HG02852 (cell line): ENCODE measurements at regions not wholly inside any gene's neighbourhood (a gene's known extent, or its start where the extent isn't known, plus 50 kb on each side); places are given as distances from the start of the nearest gene placed in this dataset.

Experiments
- ATAC-seq: cut with Tn5 transposase; IDR thresholded peaks from one replicate; pipeline ENCODE4 v1.9.1; 2021; ENCODE audit warnings: mild to moderate bottlenecking, moderate library complexity; ENCODE audit not compliant: unreplicated experiment

DNA sequence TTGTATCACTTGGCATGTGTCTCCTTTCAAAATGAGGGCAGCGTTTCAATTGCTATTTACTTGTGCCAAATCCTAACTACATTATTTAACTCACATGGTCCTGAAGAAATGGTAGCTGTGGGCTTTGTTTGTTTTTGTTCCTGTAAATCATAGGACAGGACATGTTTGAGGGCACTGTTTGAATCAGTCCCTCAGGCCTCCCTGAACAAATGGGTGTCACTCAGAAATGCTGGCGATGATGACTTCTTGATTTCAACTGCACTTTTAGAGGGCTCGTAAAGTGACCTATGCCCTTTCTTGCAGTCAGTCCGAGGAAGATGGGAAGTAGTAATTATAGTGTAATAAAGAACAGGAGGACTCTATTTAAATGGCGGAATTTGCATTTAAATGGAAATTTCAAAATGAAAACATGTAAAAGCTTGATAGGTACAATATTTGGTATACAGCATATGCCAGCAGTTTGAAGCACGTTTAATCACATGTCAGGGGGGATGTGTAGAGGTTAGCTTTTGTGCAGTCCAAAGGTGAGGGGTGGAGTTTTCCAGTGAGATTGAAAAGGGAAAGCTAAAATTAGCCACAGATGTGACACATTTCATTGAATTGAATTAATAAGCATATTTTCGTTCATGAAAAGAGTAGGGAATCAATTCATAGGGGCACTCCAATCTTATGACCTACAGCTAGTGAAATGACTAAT is 1958.7 kb upstream of the IGFBP7 start:
- no peak for ATAC-seq

DNA sequence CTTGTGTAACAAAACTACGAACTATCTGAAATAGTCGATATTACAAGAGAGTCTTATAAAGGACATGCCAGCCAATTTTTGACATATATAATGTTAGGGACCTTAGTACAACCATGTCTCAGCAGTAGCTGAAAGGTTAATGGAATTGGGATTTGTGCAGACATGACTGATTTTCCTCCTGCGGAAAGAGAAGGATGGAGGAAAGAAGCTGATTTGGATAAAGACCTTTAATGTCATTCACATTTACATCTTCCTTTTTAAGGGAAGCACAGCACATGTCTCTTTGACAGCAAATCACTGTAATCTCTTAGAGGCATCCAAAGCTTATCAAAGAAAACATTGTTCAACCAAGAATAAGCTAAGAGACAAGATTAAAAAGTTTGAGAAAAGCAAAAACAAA is 1976.2 kb upstream of the IGFBP7 start:
- ATAC-seq = no peak

DNA sequence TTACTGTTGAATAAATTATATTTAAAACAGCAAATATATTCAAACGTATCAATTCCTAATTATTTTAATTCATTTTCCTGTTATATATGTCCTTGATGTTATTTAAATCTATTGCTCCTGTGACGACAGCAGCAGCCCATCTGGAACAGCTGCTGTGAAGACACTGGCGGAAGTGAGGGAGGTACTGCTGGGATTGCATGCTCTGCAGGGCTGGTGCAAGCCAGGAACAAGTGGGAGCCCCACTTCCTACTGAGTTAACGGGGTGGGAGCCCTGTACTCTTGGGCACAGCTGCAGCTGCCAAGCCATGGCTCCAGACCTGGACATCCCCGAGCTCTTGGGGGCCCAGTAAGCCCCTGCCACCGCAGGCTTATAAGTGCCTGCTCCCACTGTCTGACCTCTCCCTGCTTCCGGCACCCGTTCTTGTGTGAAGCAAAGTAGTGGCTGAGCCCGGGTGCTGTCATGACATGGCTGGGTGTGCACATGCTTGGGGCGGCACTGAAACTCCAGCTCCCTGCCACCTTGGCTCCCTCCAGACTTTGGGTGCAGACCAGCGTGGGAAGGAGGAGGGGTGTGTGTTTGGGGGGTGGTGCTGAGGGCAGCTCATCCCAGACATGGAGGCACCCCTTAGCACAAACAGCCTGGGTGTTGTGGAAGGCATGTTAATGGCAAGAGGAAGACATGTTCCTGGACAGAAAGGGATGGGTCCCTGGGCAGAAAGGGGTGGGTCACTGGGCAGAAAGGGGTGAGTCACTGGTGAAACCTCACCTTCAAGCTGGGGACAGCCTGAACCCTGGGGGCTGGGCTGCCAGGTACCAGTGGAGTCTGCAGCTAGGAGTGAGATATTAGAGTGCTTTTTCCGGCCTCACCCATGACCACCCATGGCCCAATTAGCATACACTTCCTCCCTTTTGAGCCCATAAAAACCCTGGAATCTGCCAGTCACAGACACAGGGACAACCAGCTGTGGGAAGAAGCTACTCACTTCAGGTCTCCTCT is 1981.3 kb upstream of the IGFBP7 start:
- no peak for ATAC-seq

DNA sequence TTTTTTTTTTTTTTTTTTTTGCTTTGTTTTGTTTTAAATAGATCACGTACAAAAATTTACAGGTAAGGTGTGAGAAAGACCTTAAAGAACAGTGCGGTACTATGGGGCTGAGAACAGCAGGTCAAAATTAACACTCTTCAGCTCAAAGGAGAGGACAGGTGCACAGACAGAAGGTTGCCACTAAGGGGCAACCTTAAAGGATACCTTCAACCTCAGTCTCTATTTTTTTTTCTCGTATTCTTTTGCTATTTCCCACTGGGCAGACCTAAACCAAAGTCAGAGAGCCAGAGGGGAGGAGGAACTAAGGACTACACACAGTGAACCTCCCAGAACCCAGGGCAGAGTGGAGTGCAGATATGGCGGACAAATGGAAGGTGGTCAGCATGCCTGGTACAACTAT is 1984.3 kb upstream of the IGFBP7 start:
- no peak for ATAC-seq

DNA sequence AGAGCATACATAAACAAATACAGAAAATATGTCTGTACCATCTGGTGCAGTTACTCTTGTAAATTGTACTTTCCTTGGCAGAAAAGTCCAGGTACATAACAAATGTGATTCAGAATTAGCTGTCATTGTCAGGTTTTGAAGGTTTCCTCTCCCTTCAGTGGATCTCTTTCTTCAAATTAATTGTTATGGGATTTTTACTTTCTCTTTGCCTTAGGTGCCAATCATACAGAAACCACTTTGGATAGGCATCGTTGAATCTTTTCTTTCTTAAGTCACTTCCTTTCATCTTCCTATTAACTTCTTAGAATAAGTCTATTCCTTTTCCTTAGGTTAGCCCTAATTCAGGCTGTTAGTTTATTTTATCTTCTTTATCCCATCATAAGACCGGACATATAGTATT is 1992.1 kb upstream of the IGFBP7 start:
- no peak for ATAC-seq

DNA sequence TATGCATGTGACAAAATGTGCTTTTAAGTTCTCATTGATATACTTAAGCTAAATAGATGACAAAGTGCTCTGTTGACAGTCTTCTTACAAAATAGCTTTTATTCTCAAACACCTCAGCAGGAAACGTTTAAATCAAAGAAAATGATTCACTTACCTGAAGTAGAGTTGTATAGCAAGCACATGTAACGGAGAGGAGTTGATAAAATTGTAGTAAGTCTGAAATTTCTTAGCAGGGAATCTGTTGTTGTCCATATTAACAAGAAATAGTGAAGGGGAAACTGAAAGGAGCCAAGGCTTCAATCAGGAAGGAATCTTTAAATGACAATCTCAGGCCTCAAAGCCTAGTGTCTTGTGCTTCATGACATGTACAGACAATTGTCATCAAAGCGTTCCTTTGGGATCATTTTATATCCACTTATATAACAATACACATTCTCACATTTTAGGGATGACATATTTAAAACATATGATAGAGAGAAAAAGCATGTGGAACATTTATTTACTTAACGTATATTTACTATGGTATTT is 2010.2 kb upstream of the IGFBP7 start:
- ATAC-seq = no peak

DNA sequence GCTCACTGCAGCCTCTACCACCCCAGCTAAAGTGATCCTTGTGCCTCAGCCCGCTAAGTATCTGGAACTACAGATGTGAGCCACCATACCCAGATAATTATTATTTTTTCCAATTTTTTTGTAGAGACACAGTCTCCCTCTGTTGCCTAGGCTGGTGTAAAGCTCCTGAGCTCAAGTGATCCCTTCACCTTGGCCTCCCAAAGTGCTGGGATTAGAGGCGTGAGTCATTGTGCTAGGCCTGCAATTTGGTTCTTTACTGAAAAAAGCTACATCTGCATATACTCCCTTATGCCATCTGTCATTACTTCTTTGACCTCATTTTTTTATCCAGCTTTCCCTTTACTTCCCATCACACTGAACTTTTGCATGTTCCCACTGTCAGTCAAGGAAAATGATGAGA is 2012.4 kb upstream of the IGFBP7 start:
- no peak for ATAC-seq

DNA sequence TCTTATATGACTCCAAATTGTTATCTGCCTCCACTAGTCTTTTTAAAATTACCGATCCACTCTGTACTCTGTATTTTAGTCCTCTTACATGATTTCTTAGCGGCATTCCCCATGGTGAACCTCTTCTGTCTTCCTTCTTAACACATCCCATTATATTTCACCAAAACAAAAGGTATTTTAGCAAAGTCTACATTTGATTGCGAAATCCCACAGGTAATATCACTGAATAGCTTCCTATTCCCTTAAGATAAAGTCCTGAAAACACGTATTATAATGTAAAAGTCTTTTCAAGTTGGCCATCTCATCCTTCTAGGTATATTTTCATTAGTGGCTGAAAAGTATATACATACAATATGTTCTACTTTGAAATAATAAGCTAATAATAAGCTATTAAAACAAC is 2016.0 kb upstream of the IGFBP7 start:
- ATAC-seq = no peak

DNA sequence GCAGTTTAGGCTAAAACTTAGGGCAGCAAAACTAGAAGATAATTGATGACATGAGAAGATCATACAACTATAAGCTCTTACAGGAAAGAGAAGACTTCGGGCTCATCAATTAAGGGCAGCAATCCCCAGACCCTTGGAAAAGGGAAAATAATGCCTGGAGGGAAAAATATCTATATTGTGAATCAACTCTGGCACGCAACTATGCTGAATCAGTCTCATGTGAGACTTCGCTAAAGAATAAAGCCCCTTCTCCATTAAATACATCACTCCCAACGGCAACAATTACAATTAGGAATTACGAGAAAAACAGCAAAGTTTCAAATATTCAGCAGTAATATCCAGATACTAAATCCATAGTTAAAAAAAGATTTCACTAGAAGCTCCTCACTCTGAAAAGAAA is 2016.8 kb upstream of the IGFBP7 start:
- ATAC-seq = no peak

DNA sequence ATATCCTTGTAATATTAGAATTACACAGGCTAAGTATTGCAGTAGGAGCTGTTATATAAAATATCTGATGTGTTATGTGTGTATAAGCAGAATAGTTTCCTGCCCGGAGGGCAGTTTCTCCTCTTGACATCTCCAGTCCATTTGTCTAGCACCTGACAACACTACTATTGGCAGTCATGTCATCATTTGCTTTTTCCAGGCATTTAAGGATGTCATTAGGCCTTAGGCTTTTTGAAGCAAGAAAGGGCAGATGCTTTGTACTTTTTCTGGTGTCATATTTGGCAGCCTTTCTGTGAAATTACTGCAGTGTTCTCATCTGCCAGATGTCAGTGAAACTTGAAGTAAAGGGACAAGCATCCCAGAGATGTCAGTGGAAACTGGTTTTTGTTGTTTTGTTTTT is 2017.6 kb upstream of the IGFBP7 start:
- no peak for ATAC-seq

DNA sequence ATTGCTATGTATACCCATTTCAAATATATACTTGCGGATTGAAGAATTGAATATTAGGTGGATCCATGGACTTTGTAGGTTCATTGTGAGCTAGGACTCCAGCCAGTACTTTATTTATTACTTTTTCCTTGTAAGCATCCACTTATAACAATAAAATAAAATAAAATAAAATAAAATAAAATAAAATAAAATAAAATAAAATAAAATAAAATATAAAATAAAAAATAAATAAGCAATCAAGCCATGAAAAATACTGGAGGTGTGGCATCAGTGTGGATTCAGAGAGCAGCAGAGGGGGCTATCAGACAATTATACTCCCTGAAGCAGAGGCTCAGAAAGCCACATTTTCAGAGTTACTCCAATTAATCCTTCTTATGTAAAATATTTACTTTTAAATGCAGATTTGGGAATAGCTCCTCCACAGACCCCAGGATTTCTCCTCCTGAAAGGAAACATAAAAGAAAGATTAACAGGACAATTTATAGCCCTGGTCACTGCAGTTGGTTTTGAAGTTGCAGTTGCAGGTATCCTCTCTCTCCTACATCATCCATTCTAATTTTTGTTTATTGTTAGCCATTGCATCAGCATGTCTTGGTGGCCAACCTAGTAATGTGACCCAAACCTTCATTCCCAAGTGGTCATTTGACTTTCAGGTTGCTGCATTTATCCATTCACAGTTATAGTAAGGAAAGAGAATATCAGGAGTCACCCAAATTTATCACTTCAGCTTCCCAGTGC is 2025.2 kb upstream of the IGFBP7 start:
- no peak for ATAC-seq

DNA sequence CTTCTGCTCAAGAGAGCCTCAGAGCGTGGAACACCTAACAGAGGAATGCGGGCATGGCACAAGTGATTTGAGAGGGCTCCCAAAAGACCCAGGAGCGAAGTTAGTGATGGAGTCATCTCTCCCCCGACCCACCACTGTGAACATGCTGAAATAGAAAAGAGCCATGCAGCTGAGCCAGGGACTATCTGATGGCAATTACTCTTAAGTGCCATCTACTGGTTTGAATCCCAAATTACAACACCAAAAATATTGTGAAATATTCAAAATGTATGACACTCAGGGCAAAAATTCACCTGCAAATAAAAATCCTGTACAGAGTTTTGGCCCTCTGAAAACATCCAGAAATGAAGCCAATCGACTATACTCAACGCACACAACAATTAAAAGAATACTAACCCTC is 2038.9 kb upstream of the ADGRL3 start:
- ATAC-seq = no peak

DNA sequence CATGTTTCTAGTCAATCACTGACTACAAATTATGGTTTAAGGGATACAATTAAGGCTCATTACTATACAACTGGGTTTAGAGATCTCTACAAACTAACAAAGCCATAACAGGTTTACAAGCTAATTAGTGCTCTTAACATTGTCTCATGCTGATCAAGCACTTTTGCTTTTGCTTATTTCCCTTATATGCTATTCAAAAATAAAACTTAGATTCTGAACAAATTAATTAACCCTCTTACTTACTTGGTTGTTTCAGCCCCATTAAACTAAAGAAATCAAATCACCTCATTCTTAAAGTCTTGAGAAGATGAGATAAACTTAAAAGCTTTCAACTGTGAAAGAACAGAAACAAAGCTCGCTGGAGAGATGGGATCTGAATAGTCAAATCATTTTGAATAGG is 2024.5 kb upstream of the ADGRL3 start:
- ATAC-seq = no peak

DNA sequence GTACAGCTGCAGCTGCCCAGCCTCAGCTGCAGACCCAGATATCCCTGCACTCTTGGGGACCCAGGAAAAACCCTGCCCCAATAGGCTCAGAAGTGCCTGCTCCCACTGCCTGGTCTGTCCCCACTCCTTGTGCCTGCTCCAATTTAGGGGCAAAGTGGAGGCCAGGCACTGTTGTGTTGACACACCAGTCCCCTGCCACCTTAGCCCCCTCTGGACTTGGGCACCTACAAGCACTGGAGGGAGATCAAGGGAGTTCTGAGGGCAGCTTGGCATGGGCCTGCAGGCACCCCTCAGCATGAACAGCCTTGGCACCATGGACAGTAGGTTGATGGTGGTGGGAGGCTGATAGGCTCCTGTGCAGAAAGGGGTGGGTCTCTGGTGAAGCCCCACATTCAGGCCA is 2020.8 kb upstream of the ADGRL3 start:
- no peak for ATAC-seq

DNA sequence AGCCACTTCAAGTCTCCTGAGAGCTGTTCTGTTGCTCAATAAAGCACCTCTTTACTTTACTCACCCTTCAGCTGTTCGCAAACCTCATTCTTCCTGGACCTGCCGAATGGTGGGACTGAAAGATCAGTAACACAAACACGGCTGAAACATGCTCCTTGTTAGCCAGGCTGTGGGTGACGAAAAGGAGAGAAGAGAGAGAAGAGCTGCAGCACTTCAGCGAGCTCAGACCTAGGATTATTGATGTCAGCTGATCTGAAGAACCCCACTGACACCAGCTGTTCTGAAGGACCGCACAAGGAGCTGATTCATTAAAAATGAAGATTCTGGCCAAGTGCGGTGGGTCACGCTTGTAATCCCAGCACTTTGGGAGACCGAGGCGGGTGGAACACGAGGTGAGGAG is 2020.0 kb upstream of the ADGRL3 start:
- no peak for ATAC-seq

DNA sequence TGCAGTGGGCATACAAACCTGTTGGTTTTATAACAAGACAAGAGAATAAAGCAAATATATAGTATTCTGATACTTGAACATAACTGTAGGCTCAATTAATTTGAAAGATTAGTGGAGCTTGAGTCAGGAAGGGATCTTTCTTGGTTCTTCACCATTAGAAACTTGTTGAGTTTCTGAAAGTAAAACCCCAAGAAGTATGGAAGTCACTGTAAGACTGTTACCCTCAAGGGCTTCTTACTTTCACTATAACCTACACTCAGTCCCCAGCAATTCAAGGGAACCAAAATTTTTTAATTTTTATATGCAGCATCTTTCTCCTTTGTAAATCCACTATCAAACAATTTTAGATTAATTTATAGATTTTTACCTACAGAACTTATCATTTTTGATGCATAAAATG is 2019.2 kb upstream of the ADGRL3 start:
- ATAC-seq = no peak

DNA sequence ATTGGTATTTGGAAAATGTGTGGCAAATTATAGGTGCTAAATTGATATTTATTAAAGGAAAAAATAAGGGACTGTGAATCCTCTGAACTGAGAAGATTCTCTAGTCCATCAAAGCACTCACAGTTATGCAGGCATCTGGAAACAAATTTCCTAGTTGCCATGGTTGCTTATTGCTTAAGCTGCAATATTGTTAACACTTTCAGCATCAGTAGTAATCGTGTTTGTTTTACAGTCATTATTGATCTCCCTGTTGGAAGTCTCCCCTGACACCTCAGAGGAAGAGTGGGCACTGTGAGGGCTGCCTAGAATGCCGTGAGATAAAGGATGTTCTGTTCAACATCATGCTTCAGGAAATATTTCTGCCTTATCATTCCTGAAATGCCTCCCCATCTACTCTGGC is 2004.3 kb upstream of the ADGRL3 start:
- ATAC-seq = no peak

DNA sequence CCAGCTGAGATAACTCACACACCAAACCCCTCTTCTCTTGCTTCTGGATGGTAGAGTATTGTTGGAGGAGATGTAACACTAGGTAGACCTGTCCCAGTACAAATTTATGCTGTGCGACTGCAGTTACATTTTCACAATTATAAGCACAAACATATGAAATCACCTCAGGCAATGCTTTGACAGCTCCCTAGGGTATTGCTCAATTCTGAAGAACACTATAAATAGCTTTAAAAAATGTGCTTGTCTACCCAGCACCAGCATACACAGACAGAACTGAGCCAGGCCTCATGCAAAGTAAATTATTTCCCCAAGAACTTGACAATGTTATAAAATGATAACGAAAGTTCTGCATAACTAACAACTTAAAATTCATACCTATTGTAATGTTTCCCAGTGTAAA is 1999.1 kb upstream of the ADGRL3 start:
- ATAC-seq = no peak

DNA sequence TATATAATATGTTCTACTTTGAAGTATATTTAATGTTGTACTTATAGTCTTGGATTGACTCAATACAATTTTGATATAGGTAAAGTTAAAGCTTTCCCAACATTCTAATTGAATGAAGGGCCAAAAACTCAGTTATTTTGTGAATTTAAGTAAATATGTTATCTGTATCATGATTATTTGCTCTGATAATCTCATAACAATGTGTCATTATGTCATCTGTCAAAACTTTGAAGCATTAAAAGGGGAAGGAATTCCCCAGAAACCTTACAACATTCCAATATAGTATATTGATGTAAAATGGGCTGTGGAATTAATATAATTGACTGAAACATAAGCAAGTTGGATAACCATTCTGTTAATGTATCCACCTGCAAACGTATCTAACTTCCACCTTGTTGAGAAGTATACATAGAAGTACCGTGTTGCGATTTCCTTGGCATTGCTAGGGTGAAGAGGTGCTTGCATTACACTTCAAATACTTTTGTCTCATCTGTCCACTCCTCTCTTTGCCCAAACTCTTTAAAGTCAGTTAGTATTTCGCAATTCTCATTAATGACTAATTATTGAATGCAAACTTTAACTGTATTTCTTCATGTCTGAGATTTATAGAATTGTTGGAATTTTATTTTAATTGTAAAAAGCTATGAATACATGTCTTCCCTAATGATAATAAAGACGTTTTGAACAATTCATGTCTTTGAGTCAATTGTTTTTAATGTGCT is 1982.1 kb upstream of the ADGRL3 start:
- ATAC-seq = no peak

DNA sequence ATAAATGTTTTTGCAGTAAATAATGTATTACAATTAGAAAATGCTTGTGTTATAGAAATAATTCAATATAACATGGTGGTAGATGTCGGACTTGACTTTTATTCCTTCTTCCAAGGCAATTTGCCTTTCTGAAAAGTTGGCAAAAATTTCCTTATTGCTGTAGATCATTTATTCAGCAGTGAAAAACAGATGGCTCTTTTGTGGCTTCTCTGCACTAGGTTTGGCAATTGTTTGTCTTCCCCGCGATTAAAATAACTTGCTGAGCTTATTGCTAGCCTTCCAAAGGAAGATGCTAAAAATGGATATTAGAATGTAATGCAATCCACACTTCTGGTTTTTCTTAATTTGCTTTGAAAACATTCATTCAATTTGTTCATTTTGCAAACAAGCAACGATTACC is 1977.9 kb upstream of the ADGRL3 start:
- ATAC-seq = no peak
